M059J (cell line): ENCODE measurements at regions not wholly inside any gene's neighbourhood (a gene's known extent, or its start where the extent isn't known, plus 50 kb on each side); places are given as distances from the start of the nearest gene placed in this dataset.

Source experiments
- DNase-seq: peaks from one replicate; pipeline ENCODE4 v3.0.0-alpha.2; 2012; ENCODE audit warnings: low read depth

DNA sequence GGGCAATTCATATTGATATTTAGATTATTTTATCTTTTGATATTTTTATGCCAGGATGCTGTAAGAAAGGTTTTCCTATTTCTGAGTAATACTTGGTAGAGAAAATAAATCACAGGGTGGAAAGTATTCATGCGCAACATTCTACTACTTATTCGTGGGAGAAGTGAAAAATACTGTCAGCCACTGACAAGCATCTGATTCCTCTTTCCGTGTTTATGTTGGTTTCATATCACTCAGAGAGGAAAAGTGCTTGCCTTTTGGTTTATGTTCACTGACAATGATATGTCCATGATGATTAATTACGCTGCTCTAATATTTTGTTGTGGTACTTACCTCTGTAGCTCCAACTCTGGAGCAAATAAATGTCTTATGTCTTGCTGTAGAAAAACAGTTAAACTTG, 429.4 kb downstream of the EDEM1 start:
- no peak for DNase-seq

GRCh38 chr3:5618170-5618569, 430.7 kb downstream of the EDEM1 start:
- no peak for DNase-seq

DNA sequence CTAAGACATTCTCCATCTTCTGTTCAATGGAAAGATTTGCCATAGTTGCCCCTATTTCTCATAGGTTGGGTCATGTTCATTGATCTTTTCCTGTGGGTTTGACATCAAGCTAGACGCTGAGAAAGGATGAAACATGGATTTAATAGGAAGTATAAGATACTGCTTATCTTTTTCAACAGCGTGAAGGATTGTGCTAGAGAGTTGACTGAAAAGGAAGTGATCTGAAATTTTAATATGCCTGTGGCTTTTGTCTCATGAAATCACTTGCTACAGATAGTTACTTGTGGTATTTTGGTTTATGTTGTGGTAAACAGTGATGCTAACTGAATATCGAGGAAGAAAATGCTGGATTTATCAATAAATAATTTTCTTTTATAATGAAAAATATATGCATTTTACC, 442.9 kb downstream of the EDEM1 start:
- no peak for DNase-seq

DNA sequence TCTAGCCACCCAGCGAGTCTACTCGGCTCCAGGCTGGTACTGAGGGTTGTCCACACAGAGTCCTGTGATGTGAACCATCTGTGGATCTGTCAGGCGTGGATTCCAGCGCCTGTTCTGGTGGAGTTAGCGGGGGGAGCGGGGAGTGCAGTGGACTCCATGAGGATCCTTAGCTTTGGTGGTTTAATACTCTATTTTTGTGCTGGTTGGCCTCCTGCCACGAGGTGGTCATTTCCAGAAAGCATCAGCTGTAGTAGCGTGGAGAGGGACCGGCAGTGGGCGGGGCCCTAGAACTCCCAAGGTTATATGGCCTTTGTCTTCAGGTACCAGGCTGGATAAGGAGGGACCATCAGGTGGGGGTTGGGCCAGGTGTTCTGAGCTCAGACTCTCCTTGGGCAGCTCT, 446.5 kb downstream of the EDEM1 start:
- DNase-seq, result no peak

DNA sequence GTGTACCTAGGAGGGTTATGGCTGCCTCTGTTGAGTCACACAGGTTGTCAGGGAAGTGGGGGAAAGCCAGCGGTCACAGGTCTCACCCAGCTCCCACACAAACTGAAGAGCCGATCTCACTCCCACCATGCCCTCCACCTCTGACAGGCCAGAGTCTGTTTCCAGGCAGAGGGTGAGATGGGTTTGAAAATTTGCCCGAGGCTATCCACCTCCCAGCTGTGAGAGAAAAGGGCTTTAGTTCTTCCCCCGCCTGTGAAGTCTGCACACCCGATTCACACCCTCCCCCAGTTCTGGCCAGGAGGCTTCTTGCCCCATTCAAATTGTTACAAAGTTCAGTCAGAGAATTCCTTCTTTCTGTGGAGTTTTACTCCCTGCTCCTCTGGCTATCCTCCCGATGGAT, 446.9 kb downstream of the EDEM1 start:
- DNase-seq, result no peak

GRCh38 chr3:5635746-5636145, 448.2 kb downstream of the EDEM1 start:
- DNase-seq, result no peak

DNA sequence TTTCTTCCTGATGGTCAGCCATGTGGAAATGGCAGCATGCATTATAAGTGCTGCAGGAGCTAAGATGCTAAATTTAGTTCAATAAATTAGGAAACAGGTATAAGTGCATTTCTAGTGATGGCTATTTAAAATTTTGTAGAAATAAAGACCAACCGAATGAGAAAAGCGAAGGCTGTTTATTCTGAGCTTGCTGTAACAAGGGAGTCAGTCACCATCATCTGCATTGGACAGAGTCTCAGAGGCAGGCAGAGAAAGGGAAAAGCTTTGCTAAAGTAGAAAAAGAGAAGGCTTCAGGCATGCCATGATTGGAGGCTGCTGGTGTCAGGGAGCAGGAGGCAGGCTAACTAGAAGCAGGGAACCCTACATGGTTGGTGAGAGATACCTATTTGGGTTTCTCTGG, 451.0 kb downstream of the EDEM1 start:
- DNase-seq, result no peak

GRCh38 chr3:5644773-5645670, 457.5 kb downstream of the EDEM1 start:
- DNase-seq, result no peak

- no peak for DNase-seq
Observed at GRCh38 chr3:5645692-5646410, 458.3 kb downstream of the EDEM1 start.

- DNase-seq, result no peak
Observed at GRCh38 chr3:5650303-5650702, 462.8 kb downstream of the EDEM1 start.

- DNase-seq, result no peak
Observed at GRCh38 chr3:5651351-5651750, 463.8 kb downstream of the EDEM1 start.

DNA sequence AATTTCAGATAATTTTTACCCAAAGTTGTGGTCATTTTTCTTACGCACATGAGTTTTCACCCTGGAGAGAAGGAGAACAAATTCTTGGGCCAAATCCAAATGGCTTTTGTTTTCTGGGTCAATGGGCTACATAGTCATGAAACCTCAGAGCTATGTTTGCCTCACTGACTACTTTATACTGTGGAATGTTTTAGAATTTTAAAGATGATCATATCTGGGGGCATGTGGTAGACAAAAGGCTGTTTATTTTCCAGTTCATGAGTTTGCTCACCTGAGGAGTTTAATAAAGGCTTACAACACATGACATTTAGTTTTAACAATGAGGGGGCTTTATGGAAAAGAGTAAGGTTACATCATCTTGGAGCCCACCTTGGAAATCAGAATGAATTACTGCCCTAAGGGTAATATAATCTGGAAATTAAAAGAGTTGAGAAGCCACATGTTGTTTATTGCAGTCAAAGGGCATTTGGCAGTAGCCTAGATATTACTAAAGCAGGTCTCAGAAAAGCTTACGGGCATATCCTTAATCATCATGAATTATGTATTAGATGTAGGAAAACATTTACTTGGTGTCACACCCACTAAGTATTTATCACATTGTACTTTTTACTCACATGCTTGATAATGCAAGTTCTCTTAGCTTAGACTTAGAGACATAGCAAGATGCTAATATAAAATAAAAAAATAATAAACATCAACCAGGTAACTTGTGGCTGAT, 466.1 kb downstream of the EDEM1 start:
- DNase-seq, result no peak

DNA sequence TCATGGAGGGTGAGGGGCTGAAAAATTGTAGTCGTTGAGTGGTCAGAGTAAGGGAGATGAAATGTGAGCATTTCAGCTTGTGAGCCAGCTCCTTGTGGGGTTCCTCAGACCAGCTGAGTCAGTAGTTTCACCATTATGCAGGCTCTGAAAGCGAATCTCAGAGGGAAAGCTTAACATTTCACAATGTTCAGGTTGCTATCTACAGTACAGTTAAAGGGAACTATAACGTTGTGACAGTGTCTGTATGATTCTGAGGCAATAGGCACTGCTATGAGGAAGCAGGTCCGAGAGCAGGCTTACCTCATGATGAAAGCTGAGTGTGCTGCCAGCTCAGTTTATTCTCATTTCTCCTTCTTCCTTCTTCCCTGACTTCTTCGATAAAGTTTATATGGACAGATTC, 469.6 kb downstream of the EDEM1 start:
- DNase-seq, result no peak

DNA sequence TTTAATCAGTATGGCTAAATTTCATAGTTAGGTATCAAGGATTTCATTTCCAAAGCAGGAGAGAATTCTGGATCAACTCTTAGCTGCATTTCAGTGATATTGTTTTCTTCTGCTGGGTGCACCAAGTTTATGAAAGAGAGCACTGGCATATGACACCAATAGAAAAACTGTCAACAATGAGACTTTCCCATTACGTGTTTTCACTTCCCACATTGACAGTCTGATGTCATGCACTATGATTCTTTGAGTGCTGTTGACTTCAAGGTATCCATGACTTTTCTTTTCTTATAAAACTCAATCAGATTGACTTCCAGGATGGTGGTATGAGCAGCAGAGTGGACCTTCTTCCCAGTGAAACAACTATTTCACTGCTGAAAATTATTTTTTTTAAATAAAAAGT, 476.1 kb downstream of the EDEM1 start:
- DNase-seq, result no peak

- no peak for DNase-seq
Observed at GRCh38 chr3:5666455-5666854, 478.9 kb downstream of the EDEM1 start.

DNA sequence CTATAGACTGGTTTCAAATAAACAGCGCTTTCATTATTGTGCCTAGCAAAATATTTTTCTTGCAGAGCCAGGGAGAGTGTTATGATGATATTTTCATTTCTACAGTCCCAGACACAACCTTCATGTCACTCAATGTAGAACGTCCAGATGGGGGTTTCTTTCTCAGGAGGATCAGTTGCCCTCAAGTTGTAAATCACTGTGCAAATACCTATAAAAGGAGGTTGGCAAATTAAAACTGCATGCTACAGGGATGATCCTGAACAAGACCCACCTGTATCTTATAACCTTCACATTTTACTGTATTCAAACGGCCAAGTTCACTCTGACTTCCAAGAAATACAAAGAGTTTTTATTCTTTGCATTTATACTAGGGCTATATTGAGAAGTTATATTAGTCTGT, 486.0 kb downstream of the EDEM1 start:
- DNase-seq, result no peak

DNA sequence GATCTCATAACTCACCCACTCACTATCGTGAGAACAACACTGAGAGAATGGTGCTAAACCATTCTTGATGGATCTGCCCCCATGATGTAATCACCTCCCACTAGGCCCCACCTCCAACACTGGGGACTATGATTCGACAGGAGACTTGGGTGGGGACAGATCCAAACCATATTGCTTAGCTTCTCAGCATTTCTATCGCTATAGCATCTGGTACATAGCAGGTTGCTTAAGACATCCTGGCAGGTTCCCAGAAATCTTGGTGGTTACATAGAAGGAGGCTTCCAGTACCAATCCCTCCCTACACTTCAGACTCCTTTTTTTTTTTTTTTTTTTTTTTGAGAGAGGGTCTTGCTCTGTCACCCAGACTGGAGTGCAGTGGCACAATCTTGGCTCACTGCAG, 487.8 kb downstream of the EDEM1 start:
- DNase-seq, result no peak

GRCh38 chr3:5677555-5677954, 490.0 kb downstream of the EDEM1 start:
- DNase-seq, result no peak

GRCh38 chr3:5678248-5678647, 490.7 kb downstream of the EDEM1 start:
- no peak for DNase-seq

- DNase-seq, result no peak
Observed at GRCh38 chr3:5678844-5679243, 491.3 kb downstream of the EDEM1 start.

GRCh38 chr3:5687230-5687629, 499.7 kb downstream of the EDEM1 start:
- DNase-seq, result no peak

- DNase-seq, result no peak
Observed at GRCh38 chr3:5690490-5690889, 503.0 kb downstream of the EDEM1 start.
